Fibroblast of peridontal ligament (primary cell): ENCODE measurements at regions not wholly inside any gene's neighbourhood (a gene's known extent, or its start where the extent isn't known, plus 50 kb on each side); places are given as distances from the start of the nearest gene placed in this dataset.

Experiments used
- DNase-seq: peaks from one replicate; pipeline ENCODE4 v3.0.0-alpha.2; 2010; ENCODE audit errors: extremely low read depth

- peak; percentile 72 for DNase-seq
These were observed 603.2 kb upstream of the KCNMB2 start for GRCh38 chr3:177932750-177933660.

- peak; percentile 61 for DNase-seq
These were observed 602.0 kb upstream of the KCNMB2 start for GRCh38 chr3:177934001-177934891.

GRCh38 chr3:177935047-177935446 is 601.2 kb upstream of the KCNMB2 start:
- DNase-seq: no peak

- no peak for DNase-seq
These were observed 599.5 kb upstream of the KCNMB2 start for GRCh38 chr3:177936721-177937120.

GRCh38 chr3:177942911-177943310 is 593.3 kb upstream of the KCNMB2 start:
- no peak for DNase-seq

GRCh38 chr3:177944228-177944661 is 592.0 kb upstream of the KCNMB2 start:
- no peak for DNase-seq

- DNase-seq: no peak
These were observed 590.2 kb upstream of the KCNMB2 start for GRCh38 chr3:177946048-177946447.

- peak; percentile 37 for DNase-seq
These were observed 589.7 kb upstream of the KCNMB2 start for GRCh38 chr3:177946497-177946896.

GRCh38 chr3:177946936-177947335 is 589.3 kb upstream of the KCNMB2 start:
- peak; percentile 85 for DNase-seq

GRCh38 chr3:177947901-177948300 is 588.3 kb upstream of the KCNMB2 start:
- DNase-seq: no peak

- DNase-seq: no peak
These were observed 587.4 kb upstream of the KCNMB2 start for GRCh38 chr3:177948716-177949425.

- DNase-seq: no peak
These were observed 577.0 kb upstream of the KCNMB2 start for GRCh38 chr3:177959188-177959587.

- peak; percentile 74 for DNase-seq
These were observed 576.2 kb upstream of the KCNMB2 start for GRCh38 chr3:177960014-177960413.

- DNase-seq: no peak
These were observed 575.5 kb upstream of the KCNMB2 start for GRCh38 chr3:177960722-177961121.

GRCh38 chr3:177961784-177962183 is 574.5 kb upstream of the KCNMB2 start:
- no peak for DNase-seq

- DNase-seq: no peak
These were observed 569.7 kb upstream of the KCNMB2 start for GRCh38 chr3:177966493-177966892.

GRCh38 chr3:177968891-177969290 is 567.3 kb upstream of the KCNMB2 start:
- DNase-seq: no peak

- DNase-seq: peak; percentile 53
These were observed 562.9 kb upstream of the KCNMB2 start for GRCh38 chr3:177973241-177973840.

- no peak for DNase-seq
These were observed 560.0 kb upstream of the KCNMB2 start for GRCh38 chr3:177976241-177976640.

GRCh38 chr3:177976866-177977265 is 559.4 kb upstream of the KCNMB2 start:
- peak; percentile 22 for DNase-seq

- peak; percentile 93 for DNase-seq
These were observed 558.7 kb upstream of the KCNMB2 start for GRCh38 chr3:177977381-177978158.
